ENCODE measurements at regions not wholly inside any gene's neighbourhood (a gene's known extent, or its start where the extent isn't known, plus 50 kb on each side); places are given as distances from the start of the nearest gene placed in this dataset.

DNA sequence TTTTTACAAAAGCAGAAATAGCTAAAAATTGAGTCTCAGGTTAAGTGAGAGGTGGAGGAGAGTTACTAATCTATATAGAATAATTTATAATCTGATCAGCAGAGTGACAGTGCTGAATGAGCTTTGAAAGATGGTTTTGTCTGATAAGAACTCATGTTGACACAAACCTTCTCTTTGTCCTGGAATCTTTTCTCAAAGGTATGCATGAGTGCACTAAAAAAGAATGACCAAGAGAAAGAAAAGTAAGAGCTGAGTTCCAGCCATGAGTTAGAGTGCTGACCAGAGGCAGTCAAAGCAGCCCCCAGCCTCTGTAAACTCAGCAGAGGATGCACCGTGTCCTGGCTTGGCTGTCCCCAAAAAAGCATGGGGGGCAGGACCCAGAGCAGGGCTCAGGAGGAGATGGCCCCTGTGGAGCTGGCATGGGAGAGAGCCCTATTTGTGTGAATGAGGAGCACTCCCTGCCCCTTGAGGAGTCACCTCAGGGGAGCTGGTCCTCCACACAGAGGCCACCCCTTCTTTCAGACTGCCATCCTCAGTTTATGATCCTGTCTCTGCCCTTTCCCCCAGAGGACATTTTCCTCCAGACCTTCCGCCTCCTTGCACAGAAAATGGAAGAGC is 129.8 kb downstream of the SEC23A start:
- no peak overlapping the region for H3K9ac ChIP-seq
- Mint-ChIP-seq H3K27me3 (ENCODE audit: insufficient read depth, low read depth) (no peaks in the 10 kb centered on the region), H3K36me3 (no peaks in the 10 kb centered on the region), H3K9me3 (no peaks in the 10 kb centered on the region), H3K4me3 (no peak overlapping the region), H3K4me1 (peaks cover 2% of the 10 kb centered on the region), H3K27ac (no peak overlapping the region)
- H3K4me1 ChIP-seq = peaks cover 12% of the 10 kb centered on the region
- no peaks in the 10 kb centered on the region for H3K79me2 ChIP-seq (ENCODE audit: low read depth)
- no peak overlapping the region for H2AFZ ChIP-seq (replicated peaks)
- H3K4me2 ChIP-seq = no peak overlapping the region
- H3K27me3 ChIP-seq = no peaks in the 10 kb centered on the region
- no peaks in the 10 kb centered on the region for H4K20me1 ChIP-seq (ENCODE audit: low read depth)
- DNase-seq (ENCODE audit: low spot score) = peak; percentile 21
- H3K36me3 ChIP-seq = no peaks in the 10 kb centered on the region
- H3F3A ChIP-seq (ENCODE audit: low read depth) = peaks cover 7% of the 10 kb centered on the region
- H3K27ac ChIP-seq = no peak overlapping the region
- no peak overlapping the region for H3K4me3 ChIP-seq
- no peak for TF ChIP-seq EZH2phosphoT487 (IDR thresholded peaks at IDR 0.05)
- TF ChIP-seq EZH2 (IDR thresholded peaks at IDR 0.05) = no peak
- TF ChIP-seq, protein P1, sequence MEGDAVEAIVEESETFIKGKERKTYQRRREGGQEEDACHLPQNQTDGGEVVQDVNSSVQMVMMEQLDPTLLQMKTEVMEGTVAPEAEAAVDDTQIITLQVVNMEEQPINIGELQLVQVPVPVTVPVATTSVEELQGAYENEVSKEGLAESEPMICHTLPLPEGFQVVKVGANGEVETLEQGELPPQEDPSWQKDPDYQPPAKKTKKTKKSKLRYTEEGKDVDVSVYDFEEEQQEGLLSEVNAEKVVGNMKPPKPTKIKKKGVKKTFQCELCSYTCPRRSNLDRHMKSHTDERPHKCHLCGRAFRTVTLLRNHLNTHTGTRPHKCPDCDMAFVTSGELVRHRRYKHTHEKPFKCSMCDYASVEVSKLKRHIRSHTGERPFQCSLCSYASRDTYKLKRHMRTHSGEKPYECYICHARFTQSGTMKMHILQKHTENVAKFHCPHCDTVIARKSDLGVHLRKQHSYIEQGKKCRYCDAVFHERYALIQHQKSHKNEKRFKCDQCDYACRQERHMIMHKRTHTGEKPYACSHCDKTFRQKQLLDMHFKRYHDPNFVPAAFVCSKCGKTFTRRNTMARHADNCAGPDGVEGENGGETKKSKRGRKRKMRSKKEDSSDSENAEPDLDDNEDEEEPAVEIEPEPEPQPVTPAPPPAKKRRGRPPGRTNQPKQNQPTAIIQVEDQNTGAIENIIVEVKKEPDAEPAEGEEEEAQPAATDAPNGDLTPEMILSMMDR (IDR thresholded peaks at IDR 0.05) = no peak
- H3K9me3 ChIP-seq (ENCODE audit: low read depth) = no peaks in the 10 kb centered on the region

DNA sequence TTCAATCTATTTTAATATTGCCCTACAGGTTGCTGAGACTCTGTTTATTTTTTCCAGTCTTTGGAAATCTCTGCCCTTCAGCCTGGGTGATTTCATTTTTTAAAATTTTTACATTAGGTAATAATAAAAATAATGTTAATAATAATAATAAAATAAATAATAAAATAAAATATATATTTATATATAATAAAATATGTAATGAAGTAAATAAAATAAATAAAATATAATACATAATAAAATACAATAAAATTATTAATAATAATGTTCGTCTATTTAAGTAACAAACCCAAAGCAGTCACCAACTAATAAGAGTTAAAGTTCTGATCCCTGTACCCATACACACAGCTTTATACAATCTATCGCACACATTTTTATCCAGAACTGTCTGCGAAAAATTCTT is 130.5 kb downstream of the SEC23A start:
- Histone ChIP-seq H3F3A (ENCODE audit: low read depth) (peaks cover 7% of the 10 kb centered on the region), H3K27me3 (no peaks in the 10 kb centered on the region), H3K79me2 (ENCODE audit: low read depth) (no peaks in the 10 kb centered on the region), H3K4me2 (no peak overlapping the region), H3K27ac (no peak overlapping the region), H3K4me1 (peaks cover 12% of the 10 kb centered on the region), H3K4me3 (no peak overlapping the region), H3K9me3 (ENCODE audit: low read depth) (no peaks in the 10 kb centered on the region), H2AFZ (replicated peaks) (no peak overlapping the region), H4K20me1 (ENCODE audit: low read depth) (no peaks in the 10 kb centered on the region), H3K9ac (no peak overlapping the region), H3K36me3 (no peaks in the 10 kb centered on the region)
- DNase-seq (ENCODE audit: low spot score) = no peak
- Mint-ChIP-seq H3K36me3 (no peaks in the 10 kb centered on the region), H3K9me3 (no peaks in the 10 kb centered on the region), H3K4me3 (no peak overlapping the region), H3K4me1 (peaks cover 2% of the 10 kb centered on the region), H3K27ac (no peak overlapping the region), H3K27me3 (ENCODE audit: insufficient read depth, low read depth) (no peaks in the 10 kb centered on the region)
- TF ChIP-seq EZH2 (IDR thresholded peaks at IDR 0.05) = no peak
- TF ChIP-seq, protein P1 (IDR thresholded peaks at IDR 0.05) = no peak
- no peak for TF ChIP-seq EZH2phosphoT487 (IDR thresholded peaks at IDR 0.05)

DNA sequence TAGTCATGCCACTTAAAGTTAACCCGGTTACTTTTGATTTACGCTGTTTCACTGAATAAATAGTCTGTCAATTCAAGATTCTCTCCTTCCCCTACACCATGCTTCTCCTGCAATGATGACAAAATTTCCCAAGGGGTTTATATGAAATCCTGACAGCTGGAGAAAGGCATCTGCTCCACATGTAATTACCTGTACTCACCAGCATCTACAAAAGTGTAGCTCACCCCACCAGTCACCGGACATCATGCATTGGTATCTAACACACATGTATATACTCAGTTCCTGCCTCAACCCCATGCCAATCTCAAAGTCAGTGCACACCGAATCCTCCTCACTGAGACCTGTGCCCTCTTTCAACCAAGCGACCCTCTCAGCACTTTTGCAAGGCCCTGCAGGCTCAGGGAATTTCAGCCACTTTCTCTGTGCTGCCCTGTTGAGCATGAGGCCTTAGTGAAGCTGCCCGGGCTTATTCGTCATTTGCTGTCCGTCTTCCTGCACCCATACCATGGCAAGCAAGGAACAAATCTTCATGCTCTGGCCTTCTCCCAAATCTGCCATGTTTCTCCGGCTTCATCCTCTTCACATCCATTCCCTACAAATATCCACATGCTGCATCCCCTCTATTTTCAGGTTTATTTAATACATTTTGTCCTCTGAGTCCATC is 131.6 kb downstream of the SEC23A start:
- Histone ChIP-seq H3K27me3 (no peaks in the 10 kb centered on the region), H3K4me1 (peaks cover 12% of the 10 kb centered on the region), H3K9ac (no peak overlapping the region), H3F3A (ENCODE audit: low read depth) (peaks cover 7% of the 10 kb centered on the region), H3K9me3 (ENCODE audit: low read depth) (no peaks in the 10 kb centered on the region), H3K4me3 (no peak overlapping the region), H3K79me2 (ENCODE audit: low read depth) (no peaks in the 10 kb centered on the region), H3K27ac (no peak overlapping the region), H4K20me1 (ENCODE audit: low read depth) (no peaks in the 10 kb centered on the region), H3K4me2 (no peak overlapping the region), H2AFZ (replicated peaks) (peak overlapping the region; percentile 43), H3K36me3 (no peaks in the 10 kb centered on the region)
- Mint-ChIP-seq H3K4me1 (peaks cover 2% of the 10 kb centered on the region), H3K27me3 (ENCODE audit: insufficient read depth, low read depth) (no peaks in the 10 kb centered on the region), H3K27ac (no peak overlapping the region), H3K36me3 (no peaks in the 10 kb centered on the region), H3K9me3 (no peaks in the 10 kb centered on the region), H3K4me3 (no peak overlapping the region)
- no peak for TF ChIP-seq EZH2phosphoT487 (IDR thresholded peaks at IDR 0.05)
- TF ChIP-seq, protein P1 (IDR thresholded peaks at IDR 0.05) = no peak
- no peak for TF ChIP-seq EZH2 (IDR thresholded peaks at IDR 0.05)
- DNase-seq (ENCODE audit: low spot score) = no peak

Measured in neural progenitor cell (in vitro differentiated cells).